Astrocyte (in vitro differentiated cells and primary cell): ENCODE measurements at regions not wholly inside any gene's neighbourhood (a gene's known extent, or its start where the extent isn't known, plus 50 kb on each side); places are given as distances from the start of the nearest gene placed in this dataset.
A peak's percentile ranks its signal among the peaks of the same experiment; 100 is the strongest.

Experiments
- DNase-seq: peaks from one replicate; pipeline ENCODE4 v3.0.0-alpha.2; 2010; ENCODE audit warnings: low read depth
- FAIRE-seq: peaks from 2 replicates; lab custom pipeline; 2011; peaks lifted over from hg19 to GRCh38; lab: Jason Lieb, UNC
- H2AFZ ChIP-seq: 2 replicates; pipeline ENCODE4 v1.6.0; 2012; ENCODE audit warnings: low read depth, low read length, inconsistent platforms
- H3K27ac ChIP-seq: 2 replicates; pipeline ENCODE4 v1.5.1; 2011; ENCODE audit warnings: low read depth, low read length, inconsistent platforms
- H3K27me3 ChIP-seq: 2 replicates; pipeline ENCODE4 v1.6.0; 2011; ENCODE audit warnings: low read length, inconsistent platforms; ENCODE audit not compliant: insufficient read depth
- H3K36me3 ChIP-seq: 2 replicates; pipeline ENCODE4 v1.5.1; 2011; ENCODE audit warnings: low read length, inconsistent platforms; ENCODE audit not compliant: insufficient read depth
- H3K4me1 ChIP-seq: 2 replicates; pipeline ENCODE4 v1.5.1; 2011; ENCODE audit warnings: low read length, inconsistent platforms; ENCODE audit not compliant: insufficient read depth
- H3K4me2 ChIP-seq: 2 replicates; pipeline ENCODE4 v1.6.0; 2012; ENCODE audit warnings: low read length, inconsistent platforms
- H3K4me3 ChIP-seq: 2 replicates; pipeline ENCODE4 v1.5.1; 2011; ENCODE audit warnings: low read depth, mild to moderate bottlenecking, low read length, inconsistent platforms; ENCODE audit not compliant: insufficient read depth
- H3K79me2 ChIP-seq: 2 replicates; pipeline ENCODE4 v1.6.0; 2012; ENCODE audit warnings: mild to moderate bottlenecking, low read length, inconsistent platforms; ENCODE audit not compliant: insufficient read depth
- H3K9ac ChIP-seq: 2 replicates; pipeline ENCODE4 v1.6.0; 2012; ENCODE audit warnings: mild to moderate bottlenecking, low read length, inconsistent platforms
- H3K9me3 ChIP-seq: 2 replicates; pipeline ENCODE4 v1.5.1; 2012; ENCODE audit warnings: low read depth, mild to moderate bottlenecking, low read length, inconsistent platforms; ENCODE audit not compliant: insufficient read depth
- H4K20me1 ChIP-seq: 2 replicates; pipeline ENCODE4 v1.6.0; 2012; ENCODE audit warnings: low read length, inconsistent platforms; ENCODE audit not compliant: insufficient read depth
- H3K27ac Mint-ChIP-seq: one replicate; pipeline ENCODE4 v1.8.0; 2021; ENCODE audit warnings: mild to moderate bottlenecking, mixed read lengths; ENCODE audit not compliant: unreplicated experiment
- H3K27me3 Mint-ChIP-seq: one replicate; pipeline ENCODE4 v1.8.0; 2021; ENCODE audit warnings: low read depth, mixed read lengths; ENCODE audit not compliant: unreplicated experiment
- H3K36me3 Mint-ChIP-seq: one replicate; pipeline ENCODE4 v1.8.0; 2021; ENCODE audit warnings: low read depth, mixed read lengths; ENCODE audit not compliant: unreplicated experiment
- H3K4me1 Mint-ChIP-seq: one replicate; pipeline ENCODE4 v1.8.0; 2021; ENCODE audit warnings: low read depth, mixed read lengths; ENCODE audit not compliant: unreplicated experiment
- H3K4me3 Mint-ChIP-seq: one replicate; pipeline ENCODE4 v1.8.0; 2021; ENCODE audit warnings: mild to moderate bottlenecking, moderate library complexity, mixed read lengths; ENCODE audit not compliant: unreplicated experiment
- H3K9me3 Mint-ChIP-seq: one replicate; pipeline ENCODE4 v1.8.0; 2021; ENCODE audit warnings: mild to moderate bottlenecking, mixed read lengths; ENCODE audit not compliant: unreplicated experiment
- CTCF ChIP-seq: IDR thresholded peaks from 2 replicates; pipeline ENCODE4 v1.5.1; 2011; ENCODE audit warnings: low read depth, mild to moderate bottlenecking, inconsistent platforms, low read length, moderate library complexity; ENCODE audit not compliant: insufficient read depth
- EZH2 ChIP-seq: IDR thresholded peaks from 2 replicates; pipeline ENCODE4 v1.6.1; 2012; ENCODE audit warnings: mild to moderate bottlenecking, low read length, inconsistent platforms; ENCODE audit not compliant: insufficient read depth

GRCh38 chr1:82564333-82564732, 763.6 kb downstream of the ADGRL2 start:
- H3K27me3 ChIP-seq = no peaks in the 10 kb centered on the region
- no peak overlapping the region for H2AFZ ChIP-seq
- no peak overlapping the region for H3K4me3 ChIP-seq
- TF ChIP-seq EZH2 (no peak), CTCF (no peak)
- H3K4me2 ChIP-seq = no peak overlapping the region
- H4K20me1 ChIP-seq = no peaks in the 10 kb centered on the region
- H3K36me3 ChIP-seq = no peaks in the 10 kb centered on the region
- no peak overlapping the region for H3K4me3 Mint-ChIP-seq
- no peak overlapping the region for H3K9ac ChIP-seq
- peak overlapping the region; percentile 19 for H3K27ac Mint-ChIP-seq
- H3K79me2 ChIP-seq = no peaks in the 10 kb centered on the region
- no peaks in the 10 kb centered on the region for H3K36me3 Mint-ChIP-seq
- no peak for DNase-seq
- no peaks in the 10 kb centered on the region for H3K9me3 Mint-ChIP-seq
- no peaks in the 10 kb centered on the region for H3K27me3 Mint-ChIP-seq
- H3K4me1 ChIP-seq = peaks cover 12% of the 10 kb centered on the region
- no peak overlapping the region for H3K27ac ChIP-seq
- H3K9me3 ChIP-seq = no peaks in the 10 kb centered on the region
- peaks cover 12% of the 10 kb centered on the region for H3K4me1 Mint-ChIP-seq
- FAIRE-seq = no peak

GRCh38 chr1:82562448-82562847, 761.7 kb downstream of the ADGRL2 start:
- Histone ChIP-seq H3K4me1 (peaks cover 12% of the 10 kb centered on the region), H3K27ac (no peak overlapping the region), H3K4me2 (no peak overlapping the region), H3K4me3 (no peak overlapping the region), H4K20me1 (no peaks in the 10 kb centered on the region), H3K79me2 (no peaks in the 10 kb centered on the region), H3K36me3 (no peaks in the 10 kb centered on the region), H2AFZ (no peak overlapping the region), H3K27me3 (no peaks in the 10 kb centered on the region), H3K9me3 (no peaks in the 10 kb centered on the region), H3K9ac (no peak overlapping the region)
- no peak for TF ChIP-seq EZH2
- Mint-ChIP-seq H3K36me3 (no peaks in the 10 kb centered on the region), H3K4me3 (no peak overlapping the region), H3K27me3 (no peaks in the 10 kb centered on the region), H3K4me1 (peaks cover 12% of the 10 kb centered on the region), H3K9me3 (no peaks in the 10 kb centered on the region), H3K27ac (no peak overlapping the region)
- FAIRE-seq (no peak), DNase-seq (no peak)

GRCh38 chr1:82560566-82560965, 759.8 kb downstream of the ADGRL2 start:
- no peak overlapping the region for H3K4me2 ChIP-seq
- TF ChIP-seq EZH2 = no peak
- no peak for TF ChIP-seq CTCF
- no peak for FAIRE-seq

More at GRCh38 chr1:82560566-82560965, 759.8 kb downstream of the ADGRL2 start:
- Histone ChIP-seq H3K4me1 (peaks cover 8% of the 10 kb centered on the region), H3K79me2 (no peaks in the 10 kb centered on the region), H3K36me3 (no peaks in the 10 kb centered on the region), H4K20me1 (no peaks in the 10 kb centered on the region), H3K9ac (no peak overlapping the region), H2AFZ (no peak overlapping the region), H3K27ac (no peak overlapping the region), H3K27me3 (no peaks in the 10 kb centered on the region), H3K9me3 (no peaks in the 10 kb centered on the region), H3K4me3 (no peak overlapping the region)
- Mint-ChIP-seq H3K9me3 (no peaks in the 10 kb centered on the region), H3K27me3 (no peaks in the 10 kb centered on the region), H3K27ac (no peak overlapping the region), H3K4me1 (peaks cover 10% of the 10 kb centered on the region), H3K4me3 (no peak overlapping the region), H3K36me3 (no peaks in the 10 kb centered on the region)
- no peak for DNase-seq
